A549 (cell line): ENCODE measurements at regions not wholly inside any gene's neighbourhood (a gene's known extent, or its start where the extent isn't known, plus 50 kb on each side); places are given as distances from the start of the nearest gene placed in this dataset.

Source experiments
- ATAC-seq, 2 experiments: fragments of 200-7000 bp in 1 of 2; fragments of >200 bp in 1 of 2; cut with Nextera tagmentation in 1 of 2; cut with Tn5 transposase in 1 of 2; 3 replicates each; pipeline versions ENCODE4 v1.8.0 to v1.9.1; 2018 to 2020; ENCODE audit warnings: mild to moderate bottlenecking in 1 of 2, moderate library complexity in 1 of 2
- CTCF ChIA-PET: fragments of 300-600 bp; sonication (Branson Sonifier 250); formaldehyde crosslinking; extraction: SDS; loops from one replicate; lab custom pipeline; 2021; ENCODE audit warnings: antibody characterized with exemption, inconsistent platforms; lab: Yijun Ruan, JAX
- POLR2A ChIA-PET: fragments of 350-600 bp; formaldehyde crosslinking; extraction: SDS; loops from one replicate; lab custom pipeline; 2021; ENCODE audit warnings: antibody characterized with exemption, inconsistent platforms; lab: Yijun Ruan, JAX
- DNase-seq, 2 experiments: peaks; one replicate each; pipeline versions ENCODE4 v3.0.0 to v3.0.0-alpha.2; 2011 to 2016; ENCODE audit warnings: low read depth in 1 of 2, low spot score in 1 of 2
- FAIRE-seq: peaks from 2 replicates; lab custom pipeline; 2011; peaks lifted over from hg19 to GRCh38; lab: Jason Lieb, UNC
- H3K27ac ChIP-seq, 2 experiments: fragments of >200 bp; sonication (Bioruptor Twin); formaldehyde crosslinking; 3 replicates each; pipeline ENCODE4 v1.5.1; 2016 to 2017
- H3K4me1 ChIP-seq: fragments of >200 bp; sonication (Bioruptor Twin); formaldehyde crosslinking; 3 replicates; pipeline ENCODE4 v1.6.1; 2016
- H3K4me2 ChIP-seq: fragments of >200 bp; sonication (Bioruptor Twin); formaldehyde crosslinking; 3 replicates; pipeline ENCODE4 v1.6.1; 2016
- H3K4me3 ChIP-seq: fragments of >200 bp; sonication (Bioruptor Twin); formaldehyde crosslinking; 3 replicates; pipeline ENCODE4 v1.5.1; 2016
- H3K9me3 ChIP-seq: fragments of >200 bp; sonication (Bioruptor Twin); formaldehyde crosslinking; 3 replicates; pipeline ENCODE4 v1.6.1; 2016
- CHD4 ChIP-seq: fragments of 200-600 bp; sonication (generic); IDR thresholded peaks from 2 replicates; pipeline ENCODE4 v1.6.1; 2016; ENCODE audit warnings: antibody characterized with exemption, mild to moderate bottlenecking, borderline replicate concordance
- ELK1 ChIP-seq: fragments of 150-350 bp; IDR thresholded peaks from 2 replicates; pipeline ENCODE4 v1.6.1; 2014; ENCODE audit warnings: low read depth, mild to moderate bottlenecking, low read length
- ESRRA ChIP-seq: fragments of 150-350 bp; IDR thresholded peaks from 2 replicates; pipeline ENCODE4 v1.6.1; 2014; ENCODE audit warnings: mild to moderate bottlenecking, low read length, borderline replicate concordance
- FOSB ChIP-seq: fragments of 250-450 bp; sonication (Bioruptor Pico); IDR thresholded peaks from 2 replicates; pipeline ENCODE4 v1.5.0; 2020; ENCODE audit warnings: mild to moderate bottlenecking, moderate library complexity
- FOSL2 ChIP-seq, 2 experiments: fragments of 450-650 bp in 1 of 2; fragments of >200 bp in 1 of 2; sonication (Bioruptor Twin) in 1 of 2; formaldehyde crosslinking; IDR thresholded peaks; 2 replicates each; pipeline versions ENCODE4 v1.5.0 to v1.6.1; 2016 to 2020; ENCODE audit warnings: mild to moderate bottlenecking in 1 of 2, moderate library complexity in 1 of 2
- HOXB13 ChIP-seq: fragments of 250-450 bp; sonication (Bioruptor Pico); IDR thresholded peaks from 2 replicates; pipeline ENCODE4 v1.5.0; 2020; ENCODE audit warnings: low read depth, mild to moderate bottlenecking, moderate library complexity
- JUNB ChIP-seq: fragments of >200 bp; sonication (Bioruptor Twin); formaldehyde crosslinking; IDR thresholded peaks from 2 replicates; pipeline ENCODE4 v1.6.1; 2016
- KDM1A ChIP-seq: fragments of 200-600 bp; sonication (generic); IDR thresholded peaks from 2 replicates; pipeline ENCODE4 v1.6.1; 2016; ENCODE audit warnings: low read depth, mild to moderate bottlenecking
- KDM5A ChIP-seq: fragments of 200-600 bp; sonication (generic); IDR thresholded peaks from 2 replicates; pipeline ENCODE4 v1.6.1; 2016; ENCODE audit warnings: antibody characterized with exemption, mild to moderate bottlenecking
- MAFK ChIP-seq: fragments of 450-650 bp; IDR thresholded peaks from 2 replicates; pipeline ENCODE4 v1.6.1; 2014; ENCODE audit not compliant: partially characterized antibody
- MYC ChIP-seq: IDR thresholded peaks from 2 replicates; pipeline ENCODE4 v1.6.1; 2012; ENCODE audit warnings: mild to moderate bottlenecking, inconsistent platforms, low read length, improper control_type of control experiment, borderline replicate concordance
- NR3C1 ChIP-seq: fragments of >200 bp; sonication (Bioruptor Twin); formaldehyde crosslinking; IDR thresholded peaks from 3 replicates; pipeline ENCODE4 v1.6.1; 2017
- RAD21 ChIP-seq, 2 experiments: fragments of >200 bp in 1 of 2; sonication (Bioruptor Twin) in 1 of 2; formaldehyde crosslinking in 1 of 2; IDR thresholded peaks in 1 of 2; conservative IDR thresholded peaks in 1 of 2; 2 replicates in 1 of 2; 3 replicates in 1 of 2; pipeline ENCODE4 v1.6.1; 2012 to 2018; ENCODE audit warnings: inconsistent platforms in 1 of 2
- SMC3 ChIP-seq: fragments of >200 bp; sonication (Bioruptor Twin); formaldehyde crosslinking; IDR thresholded peaks from 3 replicates; pipeline ENCODE4 v1.6.1; 2018; ENCODE audit warnings: inconsistent platforms
- SREBF2 ChIP-seq: fragments of 450-650 bp; IDR thresholded peaks from 2 replicates; pipeline ENCODE4 v1.6.1; 2014; ENCODE audit warnings: mild to moderate bottlenecking, moderate library complexity
- ZFP36 ChIP-seq: fragments of 450-650 bp; IDR thresholded peaks from 2 replicates; pipeline ENCODE4 v1.6.1; 2014; ENCODE audit warnings: borderline replicate concordance; ENCODE audit not compliant: partially characterized antibody
- ZNF302 ChIP-seq: fragments of 250-450 bp; sonication (Bioruptor Pico); IDR thresholded peaks from 2 replicates; pipeline ENCODE4 v1.9.0; 2021; ENCODE audit warnings: inconsistent platforms, mild to moderate bottlenecking, moderate library complexity
- WGBS: methylation state at CpG from one replicate; pipeline ENCODE4 v1.1.6; 2017; ENCODE audit errors: missing lambda C conversion rate; 5-methylcytosine and 5-hydroxymethylcytosine counted together
- TF ChIP-seq, protein P1 (sequence below): fragments of 250-450 bp; sonication (Bioruptor Pico); IDR thresholded peaks from 2 replicates; pipeline ENCODE4 v1.5.0; 2020; ENCODE audit warnings: low read depth, mild to moderate bottlenecking, moderate library complexity
- TF ChIP-seq, protein P2 (sequence below): fragments of >200 bp; sonication (Bioruptor Twin); formaldehyde crosslinking; IDR thresholded peaks from 2 replicates; pipeline ENCODE4 v1.6.1; 2016
- TF ChIP-seq, protein P3 (sequence below): fragments of 450-650 bp; IDR thresholded peaks from 2 replicates; pipeline ENCODE4 v1.6.1; 2014; ENCODE audit warnings: antibody characterized with exemption
- TF ChIP-seq, protein P4 (sequence below): IDR thresholded peaks from 2 replicates; pipeline ENCODE4 v1.6.1; 2012

DNA sequence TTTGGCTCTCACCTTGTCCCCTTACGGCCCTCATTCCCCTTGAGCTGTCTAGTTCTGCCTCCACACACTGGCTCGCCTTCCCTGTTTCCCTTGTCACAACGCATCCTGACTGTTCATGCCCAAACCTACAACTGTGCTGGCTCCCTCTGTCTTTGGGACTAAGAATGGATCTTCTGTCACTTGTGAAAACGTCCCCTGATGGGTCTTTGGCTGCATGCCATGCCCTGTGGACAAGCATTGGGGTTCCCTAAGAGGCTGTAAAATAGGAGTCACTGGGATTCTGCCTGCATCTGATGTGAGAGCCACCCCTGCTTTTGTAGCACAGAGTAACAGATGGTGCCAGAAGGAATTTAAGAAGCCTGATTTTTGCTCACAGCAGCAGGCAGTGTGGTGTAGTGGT is 285.3 kb upstream of the CRY1 start:
- 82% methylated on average over 4 of the region's 4 CpGs for WGBS
- no peak for TF ChIP-seq KDM1A
- TF ChIP-seq, protein P1, sequence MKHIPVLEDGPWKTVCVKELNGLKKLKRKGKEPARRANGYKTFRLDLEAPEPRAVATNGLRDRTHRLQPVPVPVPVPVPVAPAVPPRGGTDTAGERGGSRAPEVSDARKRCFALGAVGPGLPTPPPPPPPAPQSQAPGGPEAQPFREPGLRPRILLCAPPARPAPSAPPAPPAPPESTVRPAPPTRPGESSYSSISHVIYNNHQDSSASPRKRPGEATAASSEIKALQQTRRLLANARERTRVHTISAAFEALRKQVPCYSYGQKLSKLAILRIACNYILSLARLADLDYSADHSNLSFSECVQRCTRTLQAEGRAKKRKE = no peak
- TF ChIP-seq FOSB (CRISPR knock-in tag) = no peak
- TF ChIP-seq, protein P2, sequence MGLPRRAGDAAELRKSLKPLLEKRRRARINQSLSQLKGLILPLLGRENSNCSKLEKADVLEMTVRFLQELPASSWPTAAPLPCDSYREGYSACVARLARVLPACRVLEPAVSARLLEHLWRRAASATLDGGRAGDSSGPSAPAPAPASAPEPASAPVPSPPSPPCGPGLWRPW = no peak
- TF ChIP-seq, protein P3, sequence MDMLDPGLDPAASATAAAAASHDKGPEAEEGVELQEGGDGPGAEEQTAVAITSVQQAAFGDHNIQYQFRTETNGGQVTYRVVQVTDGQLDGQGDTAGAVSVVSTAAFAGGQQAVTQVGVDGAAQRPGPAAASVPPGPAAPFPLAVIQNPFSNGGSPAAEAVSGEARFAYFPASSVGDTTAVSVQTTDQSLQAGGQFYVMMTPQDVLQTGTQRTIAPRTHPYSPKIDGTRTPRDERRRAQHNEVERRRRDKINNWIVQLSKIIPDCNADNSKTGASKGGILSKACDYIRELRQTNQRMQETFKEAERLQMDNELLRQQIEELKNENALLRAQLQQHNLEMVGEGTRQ = no peak
- TF ChIP-seq NR3C1 = no peak
- TF ChIP-seq, protein P4, sequence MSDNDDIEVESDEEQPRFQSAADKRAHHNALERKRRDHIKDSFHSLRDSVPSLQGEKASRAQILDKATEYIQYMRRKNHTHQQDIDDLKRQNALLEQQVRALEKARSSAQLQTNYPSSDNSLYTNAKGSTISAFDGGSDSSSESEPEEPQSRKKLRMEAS = no peak
- no peak for TF ChIP-seq RAD21 (conservative IDR thresholded peaks at IDR 0.05 in 1 of 2, IDR thresholded peaks at IDR 0.05 in 1 of 2)
- no peak for TF ChIP-seq ELK1
- no peak for TF ChIP-seq ESRRA
- no peak for TF ChIP-seq KDM5A
- TF ChIP-seq SMC3 = no peak
- no peak for TF ChIP-seq MAFK
- no peak for TF ChIP-seq SREBF2
- TF ChIP-seq JUNB = no peak
- TF ChIP-seq CHD4 = no peak
- TF ChIP-seq MYC = no peak
- H3K9me3 ChIP-seq = peaks cover 12% of the 10 kb centered on the region
- H3K4me1 ChIP-seq = peaks cover 82% of the 10 kb centered on the region
- H3K4me2 ChIP-seq = peak overlapping the region; percentile 80
- H3K4me3 ChIP-seq = 0 out of 3 replicates have a peak overlapping the region, but pooled peaks have one; percentile 6
- ATAC-seq = no peak
- H3K27ac ChIP-seq = peak overlapping the region; percentile 86 to 87
- no peak for FAIRE-seq
- no peak for DNase-seq
- ChIA-PET CTCF (interaction anchor here (1.4 to 1.6 kb wide), 3 partner anchors 16 to 70 kb away, joined by 3 to 4 read pairs (median 4); no protein-coding TSS in a partner anchor), POLR2A (interaction anchor here (1.3 to 1.5 kb wide), 2 partner anchors 15 to 30 kb away, joined by 3 to 6 read pairs; no protein-coding TSS in a partner anchor)

DNA sequence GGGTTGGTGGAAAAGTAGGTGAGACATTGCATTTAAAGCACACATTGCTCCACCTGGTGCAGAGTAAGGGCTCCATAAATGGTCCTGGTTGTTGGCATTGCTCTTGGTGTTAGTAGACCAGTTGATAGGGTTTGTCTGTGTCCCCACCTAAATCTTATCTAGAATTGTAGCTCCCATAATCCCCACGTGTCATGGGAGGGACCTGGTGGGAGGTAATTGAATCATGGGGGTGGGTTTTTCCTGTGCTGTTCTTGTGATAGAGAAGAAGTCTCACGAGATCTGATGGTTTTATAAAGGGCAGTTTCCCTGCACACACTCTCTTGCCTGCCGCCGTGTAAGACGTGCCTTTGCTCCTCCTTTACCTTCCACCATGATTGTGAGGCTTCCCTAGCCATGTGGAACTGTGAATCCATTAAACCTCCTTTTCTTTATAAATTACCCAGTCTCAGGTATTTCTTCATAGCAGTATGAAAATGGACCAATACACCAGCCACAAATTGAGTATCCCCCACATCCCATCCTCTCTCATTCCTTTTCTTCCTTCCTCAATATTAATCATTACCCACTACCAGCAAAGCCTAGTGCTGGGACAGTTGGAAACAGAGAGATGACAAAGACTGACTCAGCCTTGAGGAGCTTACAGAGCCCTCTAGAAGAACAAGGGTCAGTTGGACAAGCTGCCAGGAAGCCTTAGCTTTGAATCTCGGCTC is 285.9 kb upstream of the CRY1 start:
- H3K9me3 ChIP-seq = peaks cover 12% of the 10 kb centered on the region
- ATAC-seq (peak; percentile 90 to 93), FAIRE-seq (peak; percentile 93), DNase-seq (peak; percentile 75 to 91)
- H3K27ac ChIP-seq = peak overlapping the region; percentile 86 to 87
- TF ChIP-seq, protein P4 = peak; percentile 80
- TF ChIP-seq JUNB = peak; percentile 64
- peak; percentile 28; the same call in 1 of the 2 replicates for TF ChIP-seq FOSB (CRISPR knock-in tag)
- TF ChIP-seq FOSL2 (IDR thresholded peaks at IDR 0.05) = peak; percentile 75
- peak; percentile 59 for TF ChIP-seq FOSL2 (CRISPR knock-in tag; IDR thresholded peaks at IDR 0.05)
- TF ChIP-seq ZNF302 = 0 out of 2 replicates have a peak, but pooled peaks have one; percentile 23
- TF ChIP-seq, protein P1 = 0 out of 2 replicates have a peak, but pooled peaks have one; percentile 10
- TF ChIP-seq ZFP36 = peak; percentile 94
- TF ChIP-seq RAD21 (conservative IDR thresholded peaks at IDR 0.05 in 1 of 2, IDR thresholded peaks at IDR 0.05 in 1 of 2) = peak in 1 of 2 experiments; percentile 14; a peak in 2 of 5 replicates
- TF ChIP-seq HOXB13 (CRISPR knock-in tag) = peak; percentile 44; the same call in 1 of the 2 replicates
- peak overlapping the region; percentile 17; the same call in 1 of the 3 replicates for H3K4me3 ChIP-seq
- ChIA-PET POLR2A (interaction anchor here (0.8 to 1.6 kb wide), 6 partner anchors 14 to 60 kb away, joined by 3 to 6 read pairs (median 4); a partner anchor contains a TSS), CTCF (interaction anchor here (1.4 to 1.5 kb wide), 2 partner anchors 22 to 70 kb away, joined by 3 to 4 read pairs; no protein-coding TSS in a partner anchor)
- H3K4me1 ChIP-seq = peaks cover 78% of the 10 kb centered on the region
- 31% methylated on average over 6 of the region's 6 CpGs for WGBS
- H3K4me2 ChIP-seq = peak overlapping the region; percentile 80
